HEK293 (cell line): ENCODE measurements at regions not wholly inside any gene's neighbourhood (a gene's known extent, or its start where the extent isn't known, plus 50 kb on each side); places are given as distances from the start of the nearest gene placed in this dataset.

Experiments
- CTCF ChIA-PET: fragments of 350-600 bp; formaldehyde crosslinking; extraction: SDS; loops from one replicate; lab custom pipeline; 2021; ENCODE audit warnings: antibody characterized with exemption; lab: Yijun Ruan, JAX
- POLR2A ChIA-PET: fragments of 300-600 bp; formaldehyde crosslinking; extraction: SDS; loops from one replicate; lab custom pipeline; 2020; ENCODE audit warnings: antibody characterized with exemption, inconsistent platforms; lab: Yijun Ruan, JAX
- H3K27ac ChIP-seq: fragments of 200-500 bp; sonication (Bioruptor generic); 2 replicates; pipeline ENCODE4 v1.5.1; 2014; ENCODE audit warnings: low read depth, low read length, control low read depth, inconsistent platforms; ENCODE audit errors: extremely low read depth
- H3K36me3 ChIP-seq, 2 experiments: fragments of 200-500 bp in 1 of 2; sonication (Bioruptor generic) in 1 of 2; 1 replicate in 1 of 2; 2 replicates in 1 of 2; pipeline ENCODE4 v1.5.1; 2014 to 2017; ENCODE audit warnings: inconsistent platforms in 2 of 2, low read length in 2 of 2; ENCODE audit not compliant: control insufficient read depth in 2 of 2, insufficient read depth in 1 of 2
- H3K4me1 ChIP-seq: fragments of 200-500 bp; sonication (Bioruptor generic); 2 replicates; pipeline ENCODE4 v1.5.1; 2014; ENCODE audit warnings: mild to moderate bottlenecking, low read length, inconsistent platforms; ENCODE audit not compliant: control insufficient read depth, insufficient read depth
- H3K4me3 ChIP-seq: 2 replicates; pipeline ENCODE4 v1.5.1; 2011; ENCODE audit warnings: low read depth, mild to moderate bottlenecking, control low read depth, low read length, moderate library complexity
- H3K9me3 ChIP-seq: fragments of 200-500 bp; sonication (Bioruptor generic); 2 replicates; pipeline ENCODE4 v1.5.1; 2014; ENCODE audit warnings: low read depth, low read length, inconsistent platforms; ENCODE audit not compliant: control insufficient read depth, insufficient read depth
- ZEB2 ChIP-seq: fragments of 450-650 bp; formaldehyde crosslinking; IDR thresholded peaks from 2 replicates; pipeline ENCODE4 v1.5.1; 2016; ENCODE audit warnings: missing biosample characterization, missing genetic modification characterization
- ZNF16 ChIP-seq: fragments of 450-650 bp; formaldehyde crosslinking; IDR thresholded peaks from 2 replicates; pipeline ENCODE4 v1.5.1; 2016; ENCODE audit warnings: low read depth, missing biosample characterization, missing genetic modification characterization
- ZNF175 ChIP-seq: fragments of 450-650 bp; formaldehyde crosslinking; IDR thresholded peaks from 2 replicates; pipeline ENCODE4 v1.5.1; 2016; ENCODE audit warnings: missing biosample characterization, missing genetic modification characterization
- ZNF211 ChIP-seq: fragments of 450-650 bp; formaldehyde crosslinking; IDR thresholded peaks from 2 replicates; pipeline ENCODE4 v1.5.1; 2016; ENCODE audit warnings: low read depth, missing biosample characterization, missing genetic modification characterization
- ZNF214 ChIP-seq: fragments of 450-650 bp; formaldehyde crosslinking; IDR thresholded peaks from 2 replicates; pipeline ENCODE4 v1.5.1; 2017; ENCODE audit warnings: missing biosample characterization, mild to moderate bottlenecking, missing genetic modification characterization, borderline replicate concordance
- ZNF266 ChIP-seq: fragments of 450-650 bp; formaldehyde crosslinking; IDR thresholded peaks from 2 replicates; pipeline ENCODE4 v1.5.1; 2016; ENCODE audit warnings: missing biosample characterization, missing genetic modification characterization, low read depth
- ZNF426 ChIP-seq: fragments of 450-650 bp; formaldehyde crosslinking; IDR thresholded peaks from 2 replicates; pipeline ENCODE4 v1.5.1; 2017; ENCODE audit warnings: missing biosample characterization, missing genetic modification characterization, mild to moderate bottlenecking, inconsistent platforms, moderate library complexity
- ZNF510 ChIP-seq: fragments of 450-650 bp; formaldehyde crosslinking; IDR thresholded peaks from 2 replicates; pipeline ENCODE4 v1.5.1; 2018; ENCODE audit warnings: mild to moderate bottlenecking, missing genetic modification characterization, missing biosample characterization; ENCODE audit not compliant: insufficient replicate concordance
- ZNF621 ChIP-seq: fragments of 450-650 bp; formaldehyde crosslinking; IDR thresholded peaks from 2 replicates; pipeline ENCODE4 v1.5.1; 2017; ENCODE audit warnings: missing biosample characterization, missing genetic modification characterization
- ZNF830 ChIP-seq: fragments of 450-650 bp; IDR thresholded peaks from 2 replicates; pipeline ENCODE4 v1.5.0; 2018; ENCODE audit warnings: missing biosample characterization, missing genetic modification characterization, low read depth, mild to moderate bottlenecking, moderate library complexity
- ZXDB ChIP-seq: fragments of 450-650 bp; formaldehyde crosslinking; IDR thresholded peaks from 2 replicates; pipeline ENCODE4 v1.5.1; 2016; ENCODE audit warnings: missing biosample characterization, missing genetic modification characterization
- TF ChIP-seq, protein P1 (sequence below): fragments of 450-650 bp; formaldehyde crosslinking; IDR thresholded peaks from 2 replicates; pipeline ENCODE4 v1.5.1; 2017; ENCODE audit warnings: missing biosample characterization, missing genetic modification characterization
- TF ChIP-seq, protein P2 (sequence below): fragments of 450-650 bp; IDR thresholded peaks from 2 replicates; pipeline ENCODE4 v1.5.1; 2018; ENCODE audit warnings: missing biosample characterization, mild to moderate bottlenecking, missing genetic modification characterization
- TF ChIP-seq, protein P3 (sequence below): fragments of 450-650 bp; formaldehyde crosslinking; IDR thresholded peaks from 2 replicates; pipeline ENCODE4 v1.5.1; 2016; ENCODE audit warnings: missing biosample characterization, missing genetic modification characterization
- TF ChIP-seq, protein P4 (sequence below): fragments of 450-650 bp; formaldehyde crosslinking; IDR thresholded peaks from 2 replicates; pipeline ENCODE4 v1.5.1; 2016; ENCODE audit warnings: missing biosample characterization, missing genetic modification characterization, low read depth
- TF ChIP-seq, protein P5 (sequence below): fragments of 450-650 bp; formaldehyde crosslinking; conservative IDR thresholded peaks from 2 replicates; pipeline ENCODE4 v1.5.1; 2016; ENCODE audit warnings: low read depth, missing biosample characterization, missing genetic modification characterization

- TF ChIP-seq, protein P1, sequence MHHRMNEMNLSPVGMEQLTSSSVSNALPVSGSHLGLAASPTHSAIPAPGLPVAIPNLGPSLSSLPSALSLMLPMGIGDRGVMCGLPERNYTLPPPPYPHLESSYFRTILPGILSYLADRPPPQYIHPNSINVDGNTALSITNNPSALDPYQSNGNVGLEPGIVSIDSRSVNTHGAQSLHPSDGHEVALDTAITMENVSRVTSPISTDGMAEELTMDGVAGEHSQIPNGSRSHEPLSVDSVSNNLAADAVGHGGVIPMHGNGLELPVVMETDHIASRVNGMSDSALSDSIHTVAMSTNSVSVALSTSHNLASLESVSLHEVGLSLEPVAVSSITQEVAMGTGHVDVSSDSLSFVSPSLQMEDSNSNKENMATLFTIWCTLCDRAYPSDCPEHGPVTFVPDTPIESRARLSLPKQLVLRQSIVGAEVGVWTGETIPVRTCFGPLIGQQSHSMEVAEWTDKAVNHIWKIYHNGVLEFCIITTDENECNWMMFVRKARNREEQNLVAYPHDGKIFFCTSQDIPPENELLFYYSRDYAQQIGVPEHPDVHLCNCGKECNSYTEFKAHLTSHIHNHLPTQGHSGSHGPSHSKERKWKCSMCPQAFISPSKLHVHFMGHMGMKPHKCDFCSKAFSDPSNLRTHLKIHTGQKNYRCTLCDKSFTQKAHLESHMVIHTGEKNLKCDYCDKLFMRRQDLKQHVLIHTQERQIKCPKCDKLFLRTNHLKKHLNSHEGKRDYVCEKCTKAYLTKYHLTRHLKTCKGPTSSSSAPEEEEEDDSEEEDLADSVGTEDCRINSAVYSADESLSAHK (tag by site-specific recombination) = no peak
- TF ChIP-seq ZNF426 (tag by site-specific recombination) (no peak), ZNF510 (tag by site-specific recombination) (no peak), ZEB2 (no peak)
These were observed 653.6 kb upstream of the CBLB start (continued) for GRCh38 chr3:106522397-106522796.

DNA sequence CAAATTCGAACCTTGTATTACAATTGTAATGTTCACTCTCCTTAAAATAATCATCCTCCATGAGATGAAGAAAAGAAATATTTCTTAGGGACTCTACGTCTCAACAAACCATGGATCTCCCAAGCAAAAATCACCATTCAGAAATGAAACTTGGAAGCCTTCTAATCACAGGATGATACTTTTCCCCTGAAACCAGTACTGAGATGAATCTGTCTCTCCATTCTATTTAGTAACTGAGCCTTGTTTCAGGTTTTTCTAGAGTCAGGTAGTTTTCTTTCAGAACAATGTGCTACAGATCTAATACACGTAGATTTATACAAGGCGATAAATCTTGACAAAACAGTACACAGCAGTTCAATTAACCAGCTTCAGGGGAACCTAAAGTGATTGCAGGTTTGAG is 660.1 kb upstream of the CBLB start:
- Histone ChIP-seq H3K36me3 (no peaks in the 10 kb centered on the region), H3K9me3 (no peaks in the 10 kb centered on the region), H3K27ac (no peak overlapping the region), H3K4me3 (no peak overlapping the region)
- CTCF ChIA-PET = no interaction called here
- TF ChIP-seq ZNF621 (tag by site-specific recombination) (no peak), ZNF214 (tag by site-specific recombination) (no peak)
- TF ChIP-seq, all 188 proteins: peak for 0
- H3K4me1 ChIP-seq = no peaks in the 10 kb centered on the region
- POLR2A ChIA-PET = no interaction called here

- no peaks in the 10 kb centered on the region for H3K36me3 ChIP-seq
- no peak overlapping the region for H3K27ac ChIP-seq
- ChIA-PET CTCF (no interaction called here), POLR2A (no interaction called here)
- no peaks in the 10 kb centered on the region for H3K4me1 ChIP-seq
- H3K9me3 ChIP-seq = no peaks in the 10 kb centered on the region
- H3K4me3 ChIP-seq = no peak overlapping the region
- no peak for TF ChIP-seq ZNF266 (tag by site-specific recombination)
- TF ChIP-seq, protein P2, sequence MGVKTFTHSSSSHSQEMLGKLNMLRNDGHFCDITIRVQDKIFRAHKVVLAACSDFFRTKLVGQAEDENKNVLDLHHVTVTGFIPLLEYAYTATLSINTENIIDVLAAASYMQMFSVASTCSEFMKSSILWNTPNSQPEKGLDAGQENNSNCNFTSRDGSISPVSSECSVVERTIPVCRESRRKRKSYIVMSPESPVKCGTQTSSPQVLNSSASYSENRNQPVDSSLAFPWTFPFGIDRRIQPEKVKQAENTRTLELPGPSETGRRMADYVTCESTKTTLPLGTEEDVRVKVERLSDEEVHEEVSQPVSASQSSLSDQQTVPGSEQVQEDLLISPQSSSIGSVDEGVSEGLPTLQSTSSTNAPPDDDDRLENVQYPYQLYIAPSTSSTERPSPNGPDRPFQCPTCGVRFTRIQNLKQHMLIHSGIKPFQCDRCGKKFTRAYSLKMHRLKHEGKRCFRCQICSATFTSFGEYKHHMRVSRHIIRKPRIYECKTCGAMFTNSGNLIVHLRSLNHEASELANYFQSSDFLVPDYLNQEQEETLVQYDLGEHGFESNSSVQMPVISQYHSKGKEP (tag by site-specific recombination) = no peak
- TF ChIP-seq ZNF830 (tag by site-specific recombination) = no peak
- TF ChIP-seq, protein P3, sequence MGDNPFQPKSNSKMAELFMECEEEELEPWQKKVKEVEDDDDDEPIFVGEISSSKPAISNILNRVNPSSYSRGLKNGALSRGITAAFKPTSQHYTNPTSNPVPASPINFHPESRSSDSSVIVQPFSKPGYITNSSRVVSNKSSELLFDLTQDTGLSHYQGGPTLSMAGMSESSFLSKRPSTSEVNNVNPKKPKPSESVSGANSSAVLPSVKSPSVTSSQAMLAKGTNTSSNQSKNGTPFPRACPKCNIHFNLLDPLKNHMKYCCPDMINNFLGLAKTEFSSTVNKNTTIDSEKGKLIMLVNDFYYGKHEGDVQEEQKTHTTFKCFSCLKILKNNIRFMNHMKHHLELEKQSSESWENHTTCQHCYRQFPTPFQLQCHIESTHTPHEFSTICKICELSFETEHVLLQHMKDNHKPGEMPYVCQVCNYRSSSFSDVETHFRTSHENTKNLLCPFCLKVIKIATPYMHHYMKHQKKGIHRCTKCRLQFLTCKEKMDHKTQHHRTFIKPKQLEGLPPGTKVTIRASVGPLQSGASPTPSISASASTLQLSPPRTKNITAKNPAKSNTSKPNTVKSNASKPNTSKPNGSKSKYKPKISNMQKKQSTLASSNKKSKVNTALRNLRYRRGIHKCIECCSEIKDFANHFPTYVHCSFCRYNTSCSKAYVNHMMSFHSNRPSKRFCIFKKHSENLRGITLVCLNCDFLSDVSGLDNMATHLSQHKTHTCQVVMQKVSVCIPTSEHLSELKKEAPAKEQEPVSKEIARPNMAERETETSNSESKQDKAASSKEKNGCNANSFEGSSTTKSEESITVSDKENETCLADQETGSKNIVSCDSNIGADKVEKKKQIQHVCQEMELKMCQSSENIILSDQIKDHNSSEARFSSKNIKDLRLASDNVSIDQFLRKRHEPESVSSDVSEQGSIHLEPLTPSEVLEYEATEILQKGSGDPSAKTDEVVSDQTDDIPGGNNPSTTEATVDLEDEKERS (tag by site-specific recombination) = no peak
These were observed 660.9 kb upstream of the CBLB start for GRCh38 chr3:106529738-106530137.

GRCh38 chr3:106530367-106530766 is 661.6 kb upstream of the CBLB start:
- H3K27ac ChIP-seq = no peak overlapping the region
- H3K4me1 ChIP-seq = no peaks in the 10 kb centered on the region
- H3K36me3 ChIP-seq = no peaks in the 10 kb centered on the region
- no peaks in the 10 kb centered on the region for H3K9me3 ChIP-seq
- ChIA-PET CTCF (no interaction called here), POLR2A (no interaction called here)
- H3K4me3 ChIP-seq = no peak overlapping the region
- no peak for TF ChIP-seq ZNF175 (tag by site-specific recombination)
- no peak for TF ChIP-seq ZNF211
- no peak for TF ChIP-seq ZEB2
- TF ChIP-seq ZXDB (tag by site-specific recombination) = no peak
- TF ChIP-seq, protein P4, sequence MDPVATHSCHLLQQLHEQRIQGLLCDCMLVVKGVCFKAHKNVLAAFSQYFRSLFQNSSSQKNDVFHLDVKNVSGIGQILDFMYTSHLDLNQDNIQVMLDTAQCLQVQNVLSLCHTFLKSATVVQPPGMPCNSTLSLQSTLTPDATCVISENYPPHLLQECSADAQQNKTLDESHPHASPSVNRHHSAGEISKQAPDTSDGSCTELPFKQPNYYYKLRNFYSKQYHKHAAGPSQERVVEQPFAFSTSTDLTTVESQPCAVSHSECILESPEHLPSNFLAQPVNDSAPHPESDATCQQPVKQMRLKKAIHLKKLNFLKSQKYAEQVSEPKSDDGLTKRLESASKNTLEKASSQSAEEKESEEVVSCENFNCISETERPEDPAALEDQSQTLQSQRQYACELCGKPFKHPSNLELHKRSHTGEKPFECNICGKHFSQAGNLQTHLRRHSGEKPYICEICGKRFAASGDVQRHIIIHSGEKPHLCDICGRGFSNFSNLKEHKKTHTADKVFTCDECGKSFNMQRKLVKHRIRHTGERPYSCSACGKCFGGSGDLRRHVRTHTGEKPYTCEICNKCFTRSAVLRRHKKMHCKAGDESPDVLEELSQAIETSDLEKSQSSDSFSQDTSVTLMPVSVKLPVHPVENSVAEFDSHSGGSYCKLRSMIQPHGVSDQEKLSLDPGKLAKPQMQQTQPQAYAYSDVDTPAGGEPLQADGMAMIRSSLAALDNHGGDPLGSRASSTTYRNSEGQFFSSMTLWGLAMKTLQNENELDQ (tag by site-specific recombination) = no peak
- TF ChIP-seq, protein P5, sequence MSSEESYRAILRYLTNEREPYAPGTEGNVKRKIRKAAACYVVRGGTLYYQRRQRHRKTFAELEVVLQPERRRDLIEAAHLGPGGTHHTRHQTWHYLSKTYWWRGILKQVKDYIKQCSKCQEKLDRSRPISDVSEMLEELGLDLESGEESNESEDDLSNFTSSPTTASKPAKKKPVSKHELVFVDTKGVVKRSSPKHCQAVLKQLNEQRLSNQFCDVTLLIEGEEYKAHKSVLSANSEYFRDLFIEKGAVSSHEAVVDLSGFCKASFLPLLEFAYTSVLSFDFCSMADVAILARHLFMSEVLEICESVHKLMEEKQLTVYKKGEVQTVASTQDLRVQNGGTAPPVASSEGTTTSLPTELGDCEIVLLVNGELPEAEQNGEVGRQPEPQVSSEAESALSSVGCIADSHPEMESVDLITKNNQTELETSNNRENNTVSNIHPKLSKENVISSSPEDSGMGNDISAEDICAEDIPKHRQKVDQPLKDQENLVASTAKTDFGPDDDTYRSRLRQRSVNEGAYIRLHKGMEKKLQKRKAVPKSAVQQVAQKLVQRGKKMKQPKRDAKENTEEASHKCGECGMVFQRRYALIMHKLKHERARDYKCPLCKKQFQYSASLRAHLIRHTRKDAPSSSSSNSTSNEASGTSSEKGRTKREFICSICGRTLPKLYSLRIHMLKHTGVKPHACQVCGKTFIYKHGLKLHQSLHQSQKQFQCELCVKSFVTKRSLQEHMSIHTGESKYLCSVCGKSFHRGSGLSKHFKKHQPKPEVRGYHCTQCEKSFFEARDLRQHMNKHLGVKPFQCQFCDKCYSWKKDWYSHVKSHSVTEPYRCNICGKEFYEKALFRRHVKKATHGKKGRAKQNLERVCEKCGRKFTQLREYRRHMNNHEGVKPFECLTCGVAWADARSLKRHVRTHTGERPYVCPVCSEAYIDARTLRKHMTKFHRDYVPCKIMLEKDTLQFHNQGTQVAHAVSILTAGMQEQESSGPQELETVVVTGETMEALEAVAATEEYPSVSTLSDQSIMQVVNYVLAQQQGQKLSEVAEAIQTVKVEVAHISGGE (tag by site-specific recombination) = no peak
- no peak for TF ChIP-seq ZNF16 (tag by site-specific recombination)
